SU-DHL-6 (cell line): ENCODE measurements at regions not wholly inside any gene's neighbourhood (a gene's known extent, or its start where the extent isn't known, plus 50 kb on each side); places are given as distances from the start of the nearest gene placed in this dataset.

Experiments
- CTCF ChIP-seq: fragments of 200-600 bp; sonication (generic); IDR thresholded peaks from one replicate; pipeline ENCODE4 v1.5.1; 2017; ENCODE audit warnings: antibody characterized with exemption, mild to moderate bottlenecking, low read length, moderate library complexity; ENCODE audit not compliant: insufficient read depth, poor library complexity, severe bottlenecking
- EZH2phosphoT487 ChIP-seq: fragments of 200-600 bp; sonication (generic), shearing (Covaris generic); conservative IDR thresholded peaks from 2 replicates; pipeline ENCODE4 v1.6.1; 2018; ENCODE audit warnings: mild to moderate bottlenecking, antibody characterized with exemption, low read length, moderate library complexity, mixed read lengths

GRCh38 chr18:51404620-51405019 lies 207.1 kb upstream of the MEX3C start:
- TF ChIP-seq CTCF (no peak), EZH2phosphoT487 (no peak)
